HEK293 (cell line): ENCODE measurements at regions not wholly inside any gene's neighbourhood (a gene's known extent, or its start where the extent isn't known, plus 50 kb on each side); places are given as distances from the start of the nearest gene placed in this dataset.

Experiments
- GLIS1 ChIP-seq: fragments of 450-650 bp; formaldehyde crosslinking; IDR thresholded peaks from 2 replicates; pipeline ENCODE4 v1.5.1; 2016; ENCODE audit warnings: missing biosample characterization, missing genetic modification characterization
- REST ChIP-seq: fragments of 450-650 bp; formaldehyde crosslinking; IDR thresholded peaks from 2 replicates; pipeline ENCODE4 v1.5.1; 2016; ENCODE audit warnings: missing biosample characterization, missing genetic modification characterization
- ZSCAN5A ChIP-seq: fragments of 450-650 bp; formaldehyde crosslinking; IDR thresholded peaks from 2 replicates; pipeline ENCODE4 v1.5.1; 2016; ENCODE audit warnings: missing biosample characterization, missing genetic modification characterization

GRCh38 chr10:89829262-89829886, 128.0 kb downstream of the KIF20B start:
- TF ChIP-seq REST (tag by site-specific recombination) (no peak), GLIS1 (tag by site-specific recombination) (no peak), ZSCAN5A (tag by site-specific recombination) (no peak)
